Left kidney (tissue), 1 donor: ENCODE measurements at regions not wholly inside any gene's neighbourhood (a gene's known extent, or its start where the extent isn't known, plus 50 kb on each side); places are given as distances from the start of the nearest gene placed in this dataset.
"Not testable (repeated sequence)": the region's sequence is repeated elsewhere in the genome, so short reads cannot be mapped to it uniquely, and the experiment has no call there.

Experiments used
- DNase-seq: peaks from one replicate; pipeline ENCODE4 v3.0.0-alpha.2; 2013

GRCh38 chr9:33623658-33624586 lies 99.9 kb downstream of the ANKRD18B start:
- peak; percentile 74 for DNase-seq

DNA sequence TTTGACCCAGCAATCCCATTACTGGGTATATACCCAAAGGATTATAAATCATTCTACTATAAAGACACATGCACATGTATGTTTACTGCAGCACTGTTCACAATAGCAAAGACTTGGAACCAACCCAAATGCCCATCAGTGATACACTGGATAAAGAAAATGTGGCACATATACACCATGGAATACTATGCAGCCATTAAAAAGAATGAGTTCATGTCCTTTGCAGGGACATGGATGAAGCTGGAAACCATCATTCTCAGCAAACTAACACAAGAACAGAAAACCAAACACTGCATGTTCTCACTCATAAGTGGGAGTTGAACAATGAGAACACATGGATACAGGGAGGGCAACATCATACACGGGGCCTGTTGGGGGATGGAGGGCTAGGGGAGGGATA lies 104.3 kb downstream of the ANKRD18B start:
- not testable (repeated sequence) for DNase-seq

DNA sequence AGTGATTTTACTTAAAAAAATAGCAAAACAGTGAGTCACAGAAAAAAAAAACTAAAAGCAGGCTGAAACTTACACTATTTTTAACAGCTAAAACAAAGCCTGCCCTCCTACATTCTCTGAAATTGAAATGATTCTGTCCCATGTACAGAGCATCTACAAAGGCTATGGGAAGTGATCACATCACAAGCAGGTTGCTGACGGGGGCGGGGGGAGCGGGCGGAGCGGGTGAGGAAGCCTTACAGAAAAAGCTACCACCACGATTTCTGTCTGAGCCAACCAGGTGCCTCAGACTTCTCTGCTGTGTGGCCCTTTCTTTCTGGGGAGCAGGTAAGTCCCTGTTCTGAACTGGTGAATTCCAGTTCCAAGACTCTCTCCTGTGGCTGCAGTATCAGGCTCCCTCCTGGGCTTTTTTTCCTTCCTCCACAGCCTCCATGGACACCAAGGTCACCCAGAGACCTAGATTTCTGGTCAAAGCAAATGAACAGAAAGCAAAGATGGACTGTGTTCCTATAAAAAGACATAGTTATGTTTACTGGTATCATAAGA lies 104.9 kb downstream of the ANKRD18B start:
- DNase-seq, result no peak

- no peak for DNase-seq
Observed at GRCh38 chr9:33633636-33634035, 109.6 kb downstream of the ANKRD18B start.

DNA sequence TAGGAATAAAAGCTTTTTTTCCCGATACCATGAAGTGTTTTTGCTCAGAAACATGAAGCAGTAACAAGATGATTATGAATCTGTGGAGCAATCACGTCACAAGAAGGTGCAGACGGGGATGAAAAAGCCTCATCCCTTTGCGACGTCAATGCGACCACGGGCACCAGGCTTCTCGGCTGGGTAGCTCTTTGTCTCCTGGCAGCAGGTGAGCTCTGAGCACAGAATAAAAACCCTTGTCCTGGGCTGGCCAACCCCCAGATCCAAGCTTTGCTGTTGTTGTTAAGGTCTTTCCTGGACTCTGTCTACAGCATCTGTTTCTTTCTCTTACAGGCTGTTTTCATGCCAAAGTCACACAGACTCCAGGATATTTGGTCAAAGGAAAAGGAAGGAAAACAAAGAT lies 113.8 kb downstream of the ANKRD18B start:
- DNase-seq, result no peak

DNA sequence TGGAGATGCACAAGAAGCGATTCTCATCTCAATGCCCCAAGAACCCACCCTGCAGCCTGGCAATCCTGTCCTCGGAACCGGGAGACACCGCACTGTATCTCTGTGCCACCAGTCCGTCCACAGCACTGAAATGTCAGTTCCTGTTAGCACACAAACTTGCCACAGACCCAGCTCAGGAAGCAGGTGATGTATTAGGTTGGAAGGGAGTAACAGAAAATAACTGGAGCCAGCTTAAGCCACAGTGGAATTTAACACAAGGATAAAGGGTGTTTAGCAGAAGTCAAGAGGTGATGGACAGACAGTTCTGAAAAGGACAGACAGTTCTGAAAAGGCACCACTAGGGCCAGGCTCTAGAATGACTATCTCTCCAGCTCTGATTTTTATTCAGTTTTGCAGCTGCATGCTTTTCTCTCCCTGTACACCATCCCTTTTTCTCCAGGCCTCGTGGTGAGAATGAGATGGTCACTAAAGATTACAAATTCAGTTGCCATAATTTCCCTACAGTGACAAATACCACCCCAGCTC lies 114.4 kb downstream of the ANKRD18B start:
- DNase-seq, result no peak

DNA sequence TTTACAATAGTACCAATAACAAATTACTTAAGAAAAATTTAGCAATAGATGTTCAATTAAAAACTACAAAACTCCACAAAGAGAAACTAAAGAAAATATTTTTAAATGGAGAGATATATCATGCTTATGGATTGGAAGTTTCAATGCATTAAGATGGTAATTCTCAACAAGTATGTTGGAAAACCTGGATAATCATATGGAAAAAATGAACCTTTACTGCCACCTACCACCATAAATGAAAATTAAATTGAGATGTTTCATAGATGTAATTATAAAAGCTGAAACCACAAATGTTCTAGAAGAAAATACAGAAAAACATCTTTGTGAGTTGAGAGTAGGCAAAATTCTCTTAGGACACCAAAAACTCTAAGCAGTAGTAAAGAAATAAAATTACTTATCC lies 121.7 kb downstream of the ANKRD18B start:
- DNase-seq, result no peak

- DNase-seq, result no peak
Observed at GRCh38 chr9:33649463-33649862, 125.4 kb downstream of the ANKRD18B start.

DNA sequence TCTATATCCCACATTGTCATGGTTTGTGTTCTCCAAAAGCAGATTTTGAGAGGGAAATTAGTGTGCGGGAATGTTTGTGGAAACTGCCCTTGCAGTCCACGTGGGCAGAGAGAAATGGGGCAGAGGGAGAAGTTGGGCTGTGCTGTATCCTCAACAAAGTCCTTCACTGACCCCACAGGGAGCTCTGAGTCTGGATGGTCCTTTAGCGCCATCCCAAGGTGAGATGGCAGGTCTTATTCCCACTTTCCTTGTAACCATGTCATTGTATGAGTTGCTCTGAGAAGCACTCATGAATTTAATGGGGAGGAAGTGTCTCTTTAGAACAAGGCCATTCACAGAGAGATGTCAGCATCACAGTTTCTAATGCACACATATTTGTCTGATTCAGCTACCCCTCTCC lies 127.1 kb downstream of the ANKRD18B start:
- DNase-seq, result no peak

DNA sequence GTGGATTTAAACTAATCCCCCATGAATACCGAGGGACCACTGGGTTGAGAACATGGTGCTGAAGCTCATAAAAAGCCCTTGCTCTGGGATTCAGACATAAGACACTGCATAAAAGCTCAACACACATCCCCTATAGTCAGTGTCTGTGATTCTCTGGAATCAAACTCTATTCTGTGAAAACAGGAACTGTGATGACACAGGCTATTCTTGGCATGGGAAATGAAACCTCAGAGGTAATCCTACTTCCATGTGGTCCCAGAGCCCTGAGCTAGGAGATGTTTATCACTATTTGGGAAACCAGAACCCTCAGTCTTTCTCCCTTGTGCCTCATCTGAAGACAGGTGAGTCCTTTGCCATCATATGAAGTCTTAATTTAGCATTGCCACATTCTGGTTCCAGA lies 135.4 kb upstream of the PRSS3 start:
- DNase-seq, result no peak

GRCh38 chr9:33660772-33661171 lies 134.6 kb upstream of the PRSS3 start:
- no peak for DNase-seq

DNA sequence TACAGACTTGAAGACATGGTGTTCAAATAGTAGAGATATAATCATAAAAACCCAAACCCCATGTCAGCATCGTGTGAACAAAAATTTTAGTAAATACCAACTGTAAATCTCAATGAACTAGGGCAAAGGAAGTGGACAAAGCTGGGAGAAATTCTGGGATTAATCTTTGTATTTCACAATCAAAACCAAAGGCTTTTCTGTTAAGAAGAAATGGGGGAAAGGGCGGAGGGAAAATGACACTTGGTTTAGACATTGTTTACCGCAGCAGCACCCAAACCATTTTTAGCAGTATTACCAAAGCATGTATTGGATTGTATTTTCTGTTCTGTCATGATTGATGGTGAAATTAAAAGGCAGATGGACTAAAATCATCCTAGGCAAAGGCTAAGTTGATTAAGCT lies 134.2 kb upstream of the PRSS3 start:
- DNase-seq, result no peak

- no peak for DNase-seq
Observed at GRCh38 chr9:33662871-33663270, 132.5 kb upstream of the PRSS3 start.

DNA sequence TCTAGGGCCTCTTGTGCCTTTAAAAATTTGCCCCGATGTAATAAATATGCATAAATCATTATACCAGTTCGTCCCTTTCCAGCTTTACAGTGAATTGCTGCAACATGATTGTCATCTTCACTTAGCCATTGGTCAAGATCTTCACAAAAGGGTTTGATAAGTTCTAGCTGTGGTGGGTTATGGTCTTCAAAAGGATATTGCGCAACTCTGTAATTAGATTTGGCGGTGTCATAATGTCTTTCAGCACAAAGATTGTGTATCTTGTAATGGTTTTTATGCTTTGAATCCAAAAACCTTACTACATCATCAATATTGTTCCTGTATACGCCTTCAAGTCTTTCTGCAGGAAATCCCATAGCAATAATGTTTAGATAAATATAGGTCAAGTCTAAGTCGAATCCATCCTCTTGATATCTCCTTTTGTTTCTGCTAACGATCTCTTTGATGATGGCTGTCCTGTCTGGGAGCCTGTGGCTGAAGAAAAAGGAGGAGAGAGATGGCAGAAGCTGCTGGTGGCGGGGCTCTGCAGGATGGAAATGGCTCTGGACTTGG lies 119.1 kb upstream of the PRSS3 start:
- DNase-seq, result not testable (repeated sequence)

DNA sequence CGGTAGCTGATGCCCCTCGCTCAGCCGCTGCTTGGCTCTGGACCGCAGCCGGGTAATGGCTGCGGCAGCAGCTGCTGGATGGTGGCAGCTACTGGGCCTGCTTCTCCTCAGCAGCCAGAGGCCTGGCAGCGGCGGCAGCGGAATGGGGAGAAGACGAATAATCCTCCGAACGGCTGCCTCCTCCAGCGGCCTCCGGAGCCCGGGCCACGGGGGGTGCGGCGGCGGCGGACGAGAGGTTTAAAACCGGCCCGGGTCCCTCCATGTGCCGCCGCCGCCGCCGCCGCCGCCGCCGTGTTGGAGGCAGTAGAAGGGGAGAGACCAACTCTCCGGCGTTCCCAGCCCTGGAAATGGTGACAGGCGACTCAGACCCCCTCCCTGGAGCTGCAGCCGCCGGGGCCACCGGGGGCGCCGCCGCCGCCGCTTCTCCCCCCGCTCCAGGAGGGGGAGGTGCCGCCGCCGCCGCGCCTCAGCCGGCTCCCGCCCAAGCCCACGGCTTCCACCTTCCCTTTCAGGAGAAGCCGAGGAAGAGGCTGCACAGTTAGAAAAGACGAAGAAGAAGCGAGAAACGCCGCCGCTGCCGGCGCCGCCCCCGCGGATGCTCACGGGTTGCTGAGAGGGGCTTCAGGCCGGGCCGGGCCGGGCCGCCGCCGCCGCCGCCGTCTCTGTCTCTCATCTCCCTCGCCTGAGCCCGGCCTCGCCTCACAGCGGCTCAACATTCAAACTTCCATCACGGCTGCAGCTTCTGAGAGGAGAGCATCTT lies 118.4 kb upstream of the PRSS3 start:
- DNase-seq, result peak; percentile 49

GRCh38 chr9:33677506-33677809 lies 117.9 kb upstream of the PRSS3 start:
- no peak for DNase-seq

- DNase-seq, result no peak
Observed at GRCh38 chr9:33677961-33678360, 117.4 kb upstream of the PRSS3 start.

DNA sequence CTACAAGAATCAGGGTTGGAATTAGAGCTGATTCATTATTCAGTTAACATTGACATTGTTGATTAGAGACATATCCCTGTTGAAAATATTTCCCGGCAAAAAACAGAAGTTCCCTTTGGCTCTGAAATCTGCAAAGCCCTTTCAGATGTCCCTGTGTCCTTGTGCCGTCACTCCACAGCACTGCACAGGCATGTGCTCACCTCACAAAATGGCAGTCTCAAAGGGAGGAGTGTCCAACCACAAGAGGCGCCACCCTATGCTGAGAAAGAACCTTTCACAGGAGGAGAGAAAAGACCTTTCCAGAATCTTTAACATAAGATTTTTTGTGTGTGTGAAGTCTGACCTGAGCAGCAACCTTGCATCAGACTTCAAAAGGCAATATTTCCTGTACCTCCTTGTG lies 112.8 kb upstream of the PRSS3 start:
- DNase-seq, result no peak

- DNase-seq, result no peak
Observed at GRCh38 chr9:33684831-33685230, 110.5 kb upstream of the PRSS3 start.

- no peak for DNase-seq
Observed at GRCh38 chr9:33686942-33687341, 108.4 kb upstream of the PRSS3 start.

DNA sequence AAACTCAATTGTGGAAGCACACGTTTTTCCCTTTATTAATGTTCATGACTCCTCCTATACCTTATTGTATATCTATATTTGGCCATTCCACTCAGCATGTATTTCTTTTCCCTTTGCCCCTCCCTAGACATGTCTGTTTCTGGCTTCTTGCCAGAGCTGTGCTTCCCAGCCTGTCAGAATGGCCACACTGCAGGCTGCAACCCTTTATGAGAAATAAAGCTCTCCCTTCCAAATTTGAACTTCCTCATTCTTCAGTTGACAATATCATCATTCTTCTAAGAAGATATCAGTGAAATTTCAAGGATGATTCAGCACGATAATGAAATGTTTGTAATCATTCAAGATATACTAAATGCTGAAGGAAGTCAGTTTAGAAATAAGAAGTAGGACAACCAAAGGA lies 107.6 kb upstream of the PRSS3 start:
- no peak for DNase-seq

GRCh38 chr9:33690143-33690933 lies 105.0 kb upstream of the PRSS3 start:
- no peak for DNase-seq
